ENCODE measurements at regions not wholly inside any gene's neighbourhood (a gene's known extent, or its start where the extent isn't known, plus 50 kb on each side); places are given as distances from the start of the nearest gene placed in this dataset.

- H3K27ac ChIP-seq, result no peak overlapping the region
- DNase-seq, result no peak
- TF ChIP-seq POLR2A (IDR thresholded peaks at IDR 0.05), result no peak
- no peak for TF ChIP-seq CTCF (IDR thresholded peaks at IDR 0.05)
- H3K4me3 ChIP-seq, result no peak overlapping the region
- no peaks in the 10 kb centered on the region for H3K9me3 ChIP-seq
- H3K4me1 ChIP-seq, result no peaks in the 10 kb centered on the region
- H3K36me3 ChIP-seq, result no peaks in the 10 kb centered on the region
- no peaks in the 10 kb centered on the region for H3K27me3 ChIP-seq
Measured at GRCh38 chr13:59492030-59492636, 671.6 kb downstream of the DIAPH3 start.

- Histone ChIP-seq H3K27me3 (no peaks in the 10 kb centered on the region), H3K4me3 (no peak overlapping the region), H3K9me3 (no peaks in the 10 kb centered on the region), H3K36me3 (no peaks in the 10 kb centered on the region), H3K4me1 (no peaks in the 10 kb centered on the region), H3K27ac (no peak overlapping the region)
- DNase-seq, result no peak
- TF ChIP-seq POLR2A (IDR thresholded peaks at IDR 0.05) (no peak), CTCF (IDR thresholded peaks at IDR 0.05) (no peak)
Measured at GRCh38 chr13:59493436-59493965, 670.2 kb downstream of the DIAPH3 start.

GRCh38 chr13:59494151-59494550 is 669.6 kb downstream of the DIAPH3 start:
- no peaks in the 10 kb centered on the region for H3K4me1 ChIP-seq
- H3K4me3 ChIP-seq, result no peak overlapping the region
- H3K36me3 ChIP-seq, result no peaks in the 10 kb centered on the region
- no peak for DNase-seq
- no peak overlapping the region for H3K27ac ChIP-seq
- TF ChIP-seq POLR2A (IDR thresholded peaks at IDR 0.05) (no peak), CTCF (IDR thresholded peaks at IDR 0.05) (no peak)
- H3K27me3 ChIP-seq, result no peaks in the 10 kb centered on the region
- no peaks in the 10 kb centered on the region for H3K9me3 ChIP-seq

GRCh38 chr13:59494560-59494970 is 669.2 kb downstream of the DIAPH3 start:
- TF ChIP-seq CTCF (IDR thresholded peaks at IDR 0.05) (no peak), POLR2A (IDR thresholded peaks at IDR 0.05) (no peak)
- DNase-seq, result no peak

GRCh38 chr13:59495299-59495698 is 668.4 kb downstream of the DIAPH3 start:
- TF ChIP-seq POLR2A (IDR thresholded peaks at IDR 0.05) (no peak), CTCF (IDR thresholded peaks at IDR 0.05) (no peak)
- no peaks in the 10 kb centered on the region for H3K4me1 ChIP-seq
- DNase-seq, result no peak

More at GRCh38 chr13:59494560-59494970, 669.2 kb downstream of the DIAPH3 start:
- Histone ChIP-seq H3K4me3 (no peak overlapping the region), H3K27ac (no peak overlapping the region), H3K27me3 (no peaks in the 10 kb centered on the region), H3K36me3 (no peaks in the 10 kb centered on the region), H3K9me3 (no peaks in the 10 kb centered on the region), H3K4me1 (no peaks in the 10 kb centered on the region)

More at GRCh38 chr13:59495299-59495698, 668.4 kb downstream of the DIAPH3 start:
- no peaks in the 10 kb centered on the region for H3K27me3 ChIP-seq
- H3K27ac ChIP-seq, result no peak overlapping the region
- H3K36me3 ChIP-seq, result no peaks in the 10 kb centered on the region
- H3K9me3 ChIP-seq, result no peaks in the 10 kb centered on the region
- H3K4me3 ChIP-seq, result no peak overlapping the region

All from Peyer's patch (tissue), 4 donors.